Loucy (cell line): ENCODE measurements at regions not wholly inside any gene's neighbourhood (a gene's known extent, or its start where the extent isn't known, plus 50 kb on each side); places are given as distances from the start of the nearest gene placed in this dataset.

Experiments used
- H2AFZ ChIP-seq: fragments of 200-600 bp; sonication (generic); 2 replicates; pipeline ENCODE4 v1.6.0; 2016; ENCODE audit warnings: antibody characterized with exemption, mild to moderate bottlenecking, low read length, moderate library complexity
- H3F3A ChIP-seq: fragments of 200-600 bp; 2 replicates; pipeline ENCODE4 v1.6.0; 2016; ENCODE audit warnings: antibody characterized with exemption, low read depth, mild to moderate bottlenecking
- H3K27me3 ChIP-seq: fragments of 200-600 bp; sonication (generic); 2 replicates; pipeline ENCODE4 v1.6.1; 2014; ENCODE audit warnings: low read length, mild to moderate bottlenecking; ENCODE audit not compliant: insufficient read depth, poor library complexity, severe bottlenecking
- H3K36me3 ChIP-seq: fragments of 200-600 bp; sonication (generic); 2 replicates; pipeline ENCODE4 v1.6.1; 2016; ENCODE audit warnings: low read length; ENCODE audit not compliant: insufficient read depth
- H3K4me1 ChIP-seq: fragments of 200-600 bp; sonication (generic); 2 replicates; pipeline ENCODE4 v1.5.1; 2014; ENCODE audit warnings: low read length, mild to moderate bottlenecking; ENCODE audit not compliant: insufficient read depth, poor library complexity, severe bottlenecking
- H3K4me2 ChIP-seq: fragments of 200-600 bp; sonication (generic); 2 replicates; pipeline ENCODE4 v1.6.0; 2014; ENCODE audit warnings: antibody characterized with exemption, low read length, low read depth, mild to moderate bottlenecking; ENCODE audit not compliant: poor library complexity, severe bottlenecking
- H3K4me3 ChIP-seq: fragments of 200-600 bp; sonication (generic); 2 replicates; pipeline ENCODE4 v1.5.1; 2014; ENCODE audit warnings: low read length, mild to moderate bottlenecking, mixed read lengths; ENCODE audit not compliant: poor library complexity, severe bottlenecking
- H3K79me2 ChIP-seq: fragments of 200-600 bp; sonication (generic); 2 replicates; pipeline ENCODE4 v1.6.1; 2014; ENCODE audit warnings: low read length; ENCODE audit not compliant: insufficient read depth
- H3K9ac ChIP-seq: fragments of 200-600 bp; sonication (generic); 2 replicates; pipeline ENCODE4 v1.6.0; 2014; ENCODE audit warnings: mild to moderate bottlenecking, low read depth, low read length, moderate library complexity; ENCODE audit not compliant: poor library complexity, severe bottlenecking
- H3K9me2 ChIP-seq: fragments of 200-600 bp; sonication (generic); replicated peaks from 2 replicates; pipeline ENCODE4 v1.6.1; 2016; ENCODE audit warnings: low read depth, low read length, mixed read lengths
- H3K9me3 ChIP-seq: fragments of 200-600 bp; sonication (generic); 2 replicates; pipeline ENCODE4 v1.6.1; 2014; ENCODE audit warnings: mild to moderate bottlenecking, antibody characterized with exemption, low read length, low read depth; ENCODE audit not compliant: insufficient read depth
- H4K20me1 ChIP-seq: fragments of 200-600 bp; sonication (generic); 2 replicates; pipeline ENCODE4 v1.6.0; 2014; ENCODE audit warnings: antibody characterized with exemption, low read length, mild to moderate bottlenecking; ENCODE audit not compliant: insufficient read depth, poor library complexity, severe bottlenecking
- CTCF ChIP-seq: fragments of 200-600 bp; sonication (generic); conservative IDR thresholded peaks from 2 replicates; pipeline ENCODE4 v1.5.1; 2014; ENCODE audit warnings: mild to moderate bottlenecking, antibody characterized with exemption, low read length
- EZH2phosphoT487 ChIP-seq: fragments of 200-600 bp; IDR thresholded peaks from 2 replicates; pipeline ENCODE4 v1.6.1; 2018; ENCODE audit warnings: antibody characterized with exemption, mild to moderate bottlenecking, moderate library complexity, borderline replicate concordance

- Histone ChIP-seq H3K9ac (no peak overlapping the region), H3K9me3 (peaks cover 3% of the 10 kb centered on the region; the same call in 1 of the 2 replicates), H3K9me2 (no peaks in the 10 kb centered on the region), H3K36me3 (no peaks in the 10 kb centered on the region), H3K4me3 (no peak overlapping the region), H3K79me2 (no peaks in the 10 kb centered on the region), H3K4me1 (no peaks in the 10 kb centered on the region), H2AFZ (peak overlapping the region; percentile 75), H3K4me2 (no peak overlapping the region), H3K27me3 (no peaks in the 10 kb centered on the region), H4K20me1 (no peaks in the 10 kb centered on the region), H3F3A (no peaks in the 10 kb centered on the region)
- TF ChIP-seq EZH2phosphoT487 (no peak), CTCF (peak; percentile 46)
Observed at GRCh38 chr1:199422206-199422605, 605.3 kb upstream of the NR5A2 start.

GRCh38 chr1:199447906-199448305, 579.6 kb upstream of the NR5A2 start:
- Histone ChIP-seq H3K79me2 (no peaks in the 10 kb centered on the region), H3K4me3 (no peak overlapping the region), H3K9me2 (no peaks in the 10 kb centered on the region), H3K27me3 (no peaks in the 10 kb centered on the region), H4K20me1 (no peaks in the 10 kb centered on the region), H3K4me1 (no peaks in the 10 kb centered on the region), H3K4me2 (no peak overlapping the region), H2AFZ (no peak overlapping the region), H3K9me3 (no peaks in the 10 kb centered on the region), H3K36me3 (no peaks in the 10 kb centered on the region), H3K9ac (no peak overlapping the region), H3F3A (no peaks in the 10 kb centered on the region)
- TF ChIP-seq CTCF (no peak), EZH2phosphoT487 (no peak)

GRCh38 chr1:199448646-199449045, 578.9 kb upstream of the NR5A2 start:
- TF ChIP-seq CTCF (no peak), EZH2phosphoT487 (no peak)
- no peaks in the 10 kb centered on the region for H3K9me3 ChIP-seq
- H2AFZ ChIP-seq = no peak overlapping the region
- H3F3A ChIP-seq = no peaks in the 10 kb centered on the region
- H4K20me1 ChIP-seq = no peaks in the 10 kb centered on the region
- no peaks in the 10 kb centered on the region for H3K36me3 ChIP-seq
- H3K27me3 ChIP-seq = no peaks in the 10 kb centered on the region
- no peak overlapping the region for H3K9ac ChIP-seq
- H3K9me2 ChIP-seq = no peaks in the 10 kb centered on the region
- no peaks in the 10 kb centered on the region for H3K4me1 ChIP-seq
- no peaks in the 10 kb centered on the region for H3K79me2 ChIP-seq
- no peak overlapping the region for H3K4me3 ChIP-seq
- no peak overlapping the region for H3K4me2 ChIP-seq
